ENCODE measurements at regions not wholly inside any gene's neighbourhood (a gene's known extent, or its start where the extent isn't known, plus 50 kb on each side); places are given as distances from the start of the nearest gene placed in this dataset.
"Not testable (repeated sequence)": the region's sequence is repeated elsewhere in the genome, so short reads cannot be mapped to it uniquely, and the experiment has no call there.

DNA sequence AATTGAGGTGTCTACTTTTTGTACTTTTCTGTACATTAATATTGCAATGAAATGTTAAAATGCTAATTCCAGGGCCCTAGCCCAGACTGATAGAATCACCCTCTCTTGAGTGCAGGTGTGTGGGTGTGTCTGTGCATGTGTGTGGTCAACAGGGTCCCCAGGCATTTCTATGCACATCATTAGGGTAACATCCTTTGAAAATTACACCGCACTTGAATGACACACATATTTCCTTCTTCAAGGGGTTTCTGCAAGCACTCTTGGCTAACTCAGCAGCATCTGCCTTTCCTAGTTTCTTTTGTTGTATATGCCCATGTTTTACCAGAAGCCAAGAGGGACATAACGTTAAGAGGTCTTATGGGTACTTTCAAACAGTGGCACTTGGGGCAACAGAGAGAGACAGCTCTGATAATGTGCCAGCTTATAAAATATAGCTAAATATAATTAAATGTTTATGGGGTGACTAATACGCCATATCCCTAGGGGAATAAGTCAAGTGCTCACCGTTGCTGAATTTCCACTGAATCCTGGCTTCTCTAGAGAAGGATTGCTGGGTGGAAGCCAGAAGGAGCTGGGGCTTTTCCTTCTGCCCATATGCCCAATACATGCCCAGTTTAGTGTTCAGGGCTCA is 54.5 kb upstream of the LRIG1 start:
- Mint-ChIP-seq H3K27ac (ENCODE audit: unreplicated experiment) (no peak overlapping the region), H3K4me1 (ENCODE audit: low read depth, unreplicated experiment) (no peaks in the 10 kb centered on the region), H3K27me3 (ENCODE audit: insufficient read depth, unreplicated experiment) (no peaks in the 10 kb centered on the region), H3K4me3 (ENCODE audit: unreplicated experiment) (no peak overlapping the region), H3K36me3 (ENCODE audit: insufficient read depth, unreplicated experiment) (no peaks in the 10 kb centered on the region), H3K9me3 (ENCODE audit: unreplicated experiment) (peaks cover 3% of the 10 kb centered on the region)
- CTCF ChIA-PET, result no interaction called here
- Histone ChIP-seq H3K4me3 (ENCODE audit: low read depth, low read length) (no peak overlapping the region), H3K4me1 (no peaks in the 10 kb centered on the region), H3K27me3 (replicated peaks; ENCODE audit: control insufficient read depth, insufficient read depth, low read length) (no peaks in the 10 kb centered on the region), H3K9me3 (no peaks in the 10 kb centered on the region), H3K36me3 (ENCODE audit: control insufficient read depth, insufficient read depth, low read length) (no peaks in the 10 kb centered on the region)
- intact Hi-C loops (cut with micrococcal nuclease; ENCODE audit: unreplicated experiment), result no loop called here
- TF ChIP-seq, protein P1, sequence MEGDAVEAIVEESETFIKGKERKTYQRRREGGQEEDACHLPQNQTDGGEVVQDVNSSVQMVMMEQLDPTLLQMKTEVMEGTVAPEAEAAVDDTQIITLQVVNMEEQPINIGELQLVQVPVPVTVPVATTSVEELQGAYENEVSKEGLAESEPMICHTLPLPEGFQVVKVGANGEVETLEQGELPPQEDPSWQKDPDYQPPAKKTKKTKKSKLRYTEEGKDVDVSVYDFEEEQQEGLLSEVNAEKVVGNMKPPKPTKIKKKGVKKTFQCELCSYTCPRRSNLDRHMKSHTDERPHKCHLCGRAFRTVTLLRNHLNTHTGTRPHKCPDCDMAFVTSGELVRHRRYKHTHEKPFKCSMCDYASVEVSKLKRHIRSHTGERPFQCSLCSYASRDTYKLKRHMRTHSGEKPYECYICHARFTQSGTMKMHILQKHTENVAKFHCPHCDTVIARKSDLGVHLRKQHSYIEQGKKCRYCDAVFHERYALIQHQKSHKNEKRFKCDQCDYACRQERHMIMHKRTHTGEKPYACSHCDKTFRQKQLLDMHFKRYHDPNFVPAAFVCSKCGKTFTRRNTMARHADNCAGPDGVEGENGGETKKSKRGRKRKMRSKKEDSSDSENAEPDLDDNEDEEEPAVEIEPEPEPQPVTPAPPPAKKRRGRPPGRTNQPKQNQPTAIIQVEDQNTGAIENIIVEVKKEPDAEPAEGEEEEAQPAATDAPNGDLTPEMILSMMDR (IDR thresholded peaks at IDR 0.05; ENCODE audit: insufficient read depth in 1 of 2, low read depth in 1 of 2, low read length in 1 of 2, severe bottlenecking in 1 of 2, unreplicated experiment in 1 of 2), result no peak
- no TSS peak for BruUV-seq (replicated peaks)
- no peak for DNase-seq
- POLR2A ChIA-PET, result no interaction called here

DNA sequence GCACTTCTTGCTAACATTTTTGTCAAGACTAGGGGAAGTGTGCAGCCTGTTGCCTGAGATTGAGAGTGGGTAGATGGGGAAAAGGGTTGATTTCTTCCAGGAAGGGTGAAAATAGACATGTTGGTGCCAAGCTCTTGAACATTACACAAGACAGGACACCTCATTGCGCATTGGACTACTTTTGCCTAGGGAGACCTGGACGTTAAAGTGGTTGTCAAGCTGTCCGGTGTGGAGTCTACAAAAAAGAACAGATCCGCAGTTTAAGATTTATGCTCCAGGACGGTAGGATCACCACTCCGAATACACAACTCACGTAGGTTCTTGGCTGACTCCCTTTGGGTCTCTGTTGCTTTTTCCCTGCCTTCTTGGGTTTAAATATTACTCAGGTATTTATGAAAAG is 56.3 kb upstream of the LRIG1 start:
- intact Hi-C loops (cut with micrococcal nuclease; ENCODE audit: unreplicated experiment), result no loop called here
- no peaks in the 10 kb centered on the region; the same call in 1 of the 2 replicates for H3K9me3 ChIP-seq
- no peaks in the 10 kb centered on the region for H3K27me3 ChIP-seq (replicated peaks; ENCODE audit: control insufficient read depth, insufficient read depth, low read length)
- Mint-ChIP-seq H3K27me3 (ENCODE audit: insufficient read depth, unreplicated experiment) (no peaks in the 10 kb centered on the region), H3K4me3 (ENCODE audit: unreplicated experiment) (no peak overlapping the region), H3K36me3 (ENCODE audit: insufficient read depth, unreplicated experiment) (no peaks in the 10 kb centered on the region), H3K4me1 (ENCODE audit: low read depth, unreplicated experiment) (no peaks in the 10 kb centered on the region), H3K9me3 (ENCODE audit: unreplicated experiment) (peaks cover 8% of the 10 kb centered on the region), H3K27ac (ENCODE audit: unreplicated experiment) (no peak overlapping the region)
- no peak overlapping the region for H3K4me3 ChIP-seq (ENCODE audit: low read depth, low read length)
- TF ChIP-seq, protein P1 (IDR thresholded peaks at IDR 0.05; ENCODE audit: insufficient read depth in 1 of 2, low read depth in 1 of 2, low read length in 1 of 2, severe bottlenecking in 1 of 2, unreplicated experiment in 1 of 2), result no peak
- no peaks in the 10 kb centered on the region for H3K4me1 ChIP-seq
- no peaks in the 10 kb centered on the region for H3K36me3 ChIP-seq (ENCODE audit: control insufficient read depth, insufficient read depth, low read length)
- ChIA-PET CTCF (no interaction called here), POLR2A (no interaction called here)
- no peak for DNase-seq
- no TSS peak for BruUV-seq (replicated peaks)

DNA sequence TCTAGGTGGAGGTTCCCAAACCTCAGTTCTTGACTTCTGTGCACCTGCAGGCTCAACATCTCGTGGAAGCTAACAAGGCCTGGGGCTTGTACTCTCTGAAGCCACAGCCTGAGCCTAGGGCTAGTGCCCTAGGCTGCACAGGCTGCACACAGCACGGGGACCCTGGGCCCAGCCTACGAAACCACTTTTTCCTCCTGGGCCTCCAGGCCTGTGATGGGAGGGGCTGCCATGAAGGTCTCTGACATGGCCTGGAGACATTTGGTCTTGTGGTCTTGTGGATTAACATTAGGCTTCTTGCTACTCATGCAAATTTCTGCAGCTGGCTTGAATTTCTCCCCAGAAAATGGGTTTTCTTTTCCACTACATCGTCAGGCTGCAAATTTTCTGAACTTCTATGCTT is 59.1 kb upstream of the LRIG1 start:
- H3K36me3 Mint-ChIP-seq (ENCODE audit: insufficient read depth, unreplicated experiment); H3K36me3 ChIP-seq (ENCODE audit: control insufficient read depth, insufficient read depth, low read length); BruUV-seq (replicated peaks); DNase-seq; H3K27ac Mint-ChIP-seq (ENCODE audit: unreplicated experiment); POLR2A ChIA-PET; H3K4me3 Mint-ChIP-seq (ENCODE audit: unreplicated experiment); intact Hi-C loops (cut with micrococcal nuclease; ENCODE audit: unreplicated experiment); H3K9me3 ChIP-seq; H3K9me3 Mint-ChIP-seq (ENCODE audit: unreplicated experiment); H3K4me1 Mint-ChIP-seq (ENCODE audit: low read depth, unreplicated experiment); H3K27me3 Mint-ChIP-seq (ENCODE audit: insufficient read depth, unreplicated experiment); H3K27me3 ChIP-seq (replicated peaks; ENCODE audit: control insufficient read depth, insufficient read depth, low read length); H3K4me3 ChIP-seq (ENCODE audit: low read depth, low read length); H3K4me1 ChIP-seq; CTCF ChIA-PET: not testable (repeated sequence)

DNA sequence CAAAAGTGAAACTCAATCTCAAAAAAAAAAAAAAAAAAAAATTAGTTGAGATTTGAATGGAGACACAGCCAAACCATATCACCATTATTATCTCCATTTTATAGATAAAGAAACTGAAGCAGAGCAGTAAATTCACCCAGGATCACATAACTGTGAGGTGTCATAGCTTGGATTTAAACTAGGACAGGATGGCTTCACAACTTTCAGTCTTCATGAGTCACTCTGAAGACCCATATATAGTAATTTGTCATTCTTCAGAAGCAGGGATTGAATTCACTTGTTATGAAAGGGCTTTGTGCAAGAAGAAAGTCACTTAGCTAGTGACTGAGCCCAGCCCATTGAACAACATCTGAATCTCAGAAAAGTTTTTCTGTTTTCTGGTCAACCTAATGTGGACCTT is 60.5 kb upstream of the LRIG1 start:
- H3K36me3 Mint-ChIP-seq (ENCODE audit: insufficient read depth, unreplicated experiment), result no peaks in the 10 kb centered on the region
- CTCF ChIA-PET, result no interaction called here
- Histone ChIP-seq H3K27me3 (replicated peaks; ENCODE audit: control insufficient read depth, insufficient read depth, low read length) (no peaks in the 10 kb centered on the region), H3K9me3 (no peaks in the 10 kb centered on the region; the same call in 1 of the 2 replicates), H3K36me3 (ENCODE audit: control insufficient read depth, insufficient read depth, low read length) (no peaks in the 10 kb centered on the region), H3K4me1 (no peaks in the 10 kb centered on the region), H3K4me3 (ENCODE audit: low read depth, low read length) (no peak overlapping the region)
- TF ChIP-seq, protein P1 (IDR thresholded peaks at IDR 0.05; ENCODE audit: insufficient read depth in 1 of 2, low read depth in 1 of 2, low read length in 1 of 2, severe bottlenecking in 1 of 2, unreplicated experiment in 1 of 2), result no peak
- no peak overlapping the region for H3K27ac Mint-ChIP-seq (ENCODE audit: unreplicated experiment)
- DNase-seq, result no peak
- no peak overlapping the region for H3K4me3 Mint-ChIP-seq (ENCODE audit: unreplicated experiment)
- H3K9me3 Mint-ChIP-seq (ENCODE audit: unreplicated experiment), result peaks cover 8% of the 10 kb centered on the region
- intact Hi-C loops (cut with micrococcal nuclease; ENCODE audit: unreplicated experiment), result no loop called here
- no TSS peak for BruUV-seq (replicated peaks)
- POLR2A ChIA-PET, result no interaction called here
- no peaks in the 10 kb centered on the region for H3K4me1 Mint-ChIP-seq (ENCODE audit: low read depth, unreplicated experiment)
- H3K27me3 Mint-ChIP-seq (ENCODE audit: insufficient read depth, unreplicated experiment), result no peaks in the 10 kb centered on the region
